GM20000 (cell line): ENCODE measurements at regions not wholly inside any gene's neighbourhood (a gene's known extent, or its start where the extent isn't known, plus 50 kb on each side); places are given as distances from the start of the nearest gene placed in this dataset.

Source experiments
- DNase-seq: peaks from one replicate; pipeline ENCODE4 v3.0.0; 2012; ENCODE audit warnings: low spot score
- TF ChIP-seq, protein P1 (sequence below): IDR thresholded peaks from 2 replicates; pipeline ENCODE4 v1.5.1; 2012; ENCODE audit warnings: mild to moderate bottlenecking, control low read depth; ENCODE audit errors: extremely low read depth, missing control alignments

DNA sequence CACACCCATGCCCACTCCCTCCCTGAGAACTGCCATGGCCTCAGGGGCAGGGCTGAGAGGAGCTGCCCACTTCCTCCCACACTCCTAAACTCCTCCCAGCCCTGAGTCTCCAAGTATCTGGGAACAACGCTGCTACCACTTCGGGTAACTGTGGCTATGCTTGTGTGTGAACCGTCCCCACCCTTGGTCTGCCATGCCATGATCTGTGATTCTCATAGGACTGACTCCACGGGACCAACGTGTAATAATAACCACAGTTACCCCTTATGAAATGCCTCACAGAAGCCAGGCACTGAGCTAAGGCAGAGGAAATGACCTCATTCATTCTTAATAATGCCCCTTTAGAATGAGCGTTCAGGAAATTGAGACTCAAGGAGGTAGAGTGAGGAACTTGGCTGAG is 103.9 kb upstream of the SMIM23 start:
- no peak for DNase-seq

GRCh38 chr5:171682801-171683200 is 102.8 kb upstream of the SMIM23 start:
- TF ChIP-seq, protein P1, sequence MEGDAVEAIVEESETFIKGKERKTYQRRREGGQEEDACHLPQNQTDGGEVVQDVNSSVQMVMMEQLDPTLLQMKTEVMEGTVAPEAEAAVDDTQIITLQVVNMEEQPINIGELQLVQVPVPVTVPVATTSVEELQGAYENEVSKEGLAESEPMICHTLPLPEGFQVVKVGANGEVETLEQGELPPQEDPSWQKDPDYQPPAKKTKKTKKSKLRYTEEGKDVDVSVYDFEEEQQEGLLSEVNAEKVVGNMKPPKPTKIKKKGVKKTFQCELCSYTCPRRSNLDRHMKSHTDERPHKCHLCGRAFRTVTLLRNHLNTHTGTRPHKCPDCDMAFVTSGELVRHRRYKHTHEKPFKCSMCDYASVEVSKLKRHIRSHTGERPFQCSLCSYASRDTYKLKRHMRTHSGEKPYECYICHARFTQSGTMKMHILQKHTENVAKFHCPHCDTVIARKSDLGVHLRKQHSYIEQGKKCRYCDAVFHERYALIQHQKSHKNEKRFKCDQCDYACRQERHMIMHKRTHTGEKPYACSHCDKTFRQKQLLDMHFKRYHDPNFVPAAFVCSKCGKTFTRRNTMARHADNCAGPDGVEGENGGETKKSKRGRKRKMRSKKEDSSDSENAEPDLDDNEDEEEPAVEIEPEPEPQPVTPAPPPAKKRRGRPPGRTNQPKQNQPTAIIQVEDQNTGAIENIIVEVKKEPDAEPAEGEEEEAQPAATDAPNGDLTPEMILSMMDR, result no peak
- no peak for DNase-seq

More for the DNA sequence above, 103.9 kb upstream of the SMIM23 start:
- TF ChIP-seq, protein P1, result no peak

GRCh38 chr5:171684169-171684568 is 101.4 kb upstream of the SMIM23 start:
- TF ChIP-seq, protein P1, result no peak
- no peak for DNase-seq

DNA sequence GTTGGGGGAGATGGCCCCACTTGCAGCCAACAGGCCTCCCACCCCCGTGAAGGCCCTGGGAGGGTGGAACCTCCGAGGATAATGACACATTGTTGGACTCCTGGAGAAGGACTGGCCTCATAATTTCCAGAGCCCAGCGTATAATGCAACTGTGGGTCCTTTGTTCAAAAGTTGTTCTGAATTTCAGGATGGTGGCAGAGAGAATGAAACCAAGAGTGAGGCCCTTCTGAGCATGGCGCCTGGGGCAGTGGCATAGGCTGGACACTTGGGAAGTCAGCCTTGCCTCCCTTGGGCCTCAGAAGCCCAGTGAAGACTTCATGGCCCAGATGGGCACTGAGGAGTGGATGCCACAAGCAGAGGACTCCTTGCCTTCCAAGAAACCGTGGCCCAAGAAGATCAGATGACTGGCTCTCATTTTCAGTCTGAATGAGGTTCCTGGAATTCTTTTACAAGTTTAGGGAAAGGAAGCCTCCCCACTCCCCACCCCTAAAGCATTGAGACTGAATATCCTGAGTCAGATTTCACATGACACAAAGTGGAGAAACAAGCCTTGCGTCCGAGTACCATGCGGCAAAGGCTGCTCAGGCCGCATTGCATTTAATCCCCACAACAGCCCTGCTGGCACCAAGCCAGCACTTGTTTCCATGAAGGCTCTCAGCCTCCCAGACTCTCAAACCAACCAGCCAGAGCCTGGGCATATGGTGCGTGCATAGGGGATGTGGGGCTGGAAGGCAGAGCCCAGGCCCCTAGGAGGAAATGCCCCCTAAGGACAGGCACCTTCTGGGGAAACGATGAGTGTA is 96.7 kb upstream of the SMIM23 start:
- TF ChIP-seq, protein P1, result no peak

DNA sequence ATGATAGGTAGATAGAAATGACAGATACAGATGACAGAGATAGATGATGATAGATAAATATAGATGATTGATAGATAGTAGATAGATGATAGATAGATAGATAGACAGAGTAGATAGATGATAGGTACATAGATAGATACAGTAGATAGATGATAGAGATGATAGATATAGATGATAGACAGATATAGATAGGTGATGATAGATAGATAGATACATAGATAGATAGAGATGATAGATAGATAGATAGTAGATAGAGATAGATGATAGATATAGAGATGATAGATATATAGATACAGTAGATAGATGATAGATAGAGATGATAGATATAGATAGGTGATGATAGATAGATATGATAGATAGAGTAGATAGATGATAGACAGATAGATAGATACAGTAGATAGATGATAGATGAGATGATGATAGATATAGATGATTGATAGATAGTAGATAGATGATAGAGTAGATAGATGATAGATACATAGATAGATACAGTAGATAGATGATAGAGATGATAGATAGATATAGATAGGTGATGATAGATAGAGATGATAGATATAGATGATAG is 95.7 kb upstream of the SMIM23 start:
- no peak for DNase-seq
- TF ChIP-seq, protein P1, result no peak

More for the DNA sequence above, 96.7 kb upstream of the SMIM23 start:
- DNase-seq, result no peak

GRCh38 chr5:171692107-171692506 is 93.5 kb upstream of the SMIM23 start:
- DNase-seq, result no peak
- TF ChIP-seq, protein P1, result no peak

- TF ChIP-seq, protein P1, result no peak
- no peak for DNase-seq
These were observed 92.7 kb upstream of the SMIM23 start for GRCh38 chr5:171692936-171693335.
